ENCODE measurements at regions not wholly inside any gene's neighbourhood (a gene's known extent, or its start where the extent isn't known, plus 50 kb on each side); places are given as distances from the start of the nearest gene placed in this dataset.
"Not testable (repeated sequence)": the region's sequence is repeated elsewhere in the genome, so short reads cannot be mapped to it uniquely, and the experiment has no call there.

DNA sequence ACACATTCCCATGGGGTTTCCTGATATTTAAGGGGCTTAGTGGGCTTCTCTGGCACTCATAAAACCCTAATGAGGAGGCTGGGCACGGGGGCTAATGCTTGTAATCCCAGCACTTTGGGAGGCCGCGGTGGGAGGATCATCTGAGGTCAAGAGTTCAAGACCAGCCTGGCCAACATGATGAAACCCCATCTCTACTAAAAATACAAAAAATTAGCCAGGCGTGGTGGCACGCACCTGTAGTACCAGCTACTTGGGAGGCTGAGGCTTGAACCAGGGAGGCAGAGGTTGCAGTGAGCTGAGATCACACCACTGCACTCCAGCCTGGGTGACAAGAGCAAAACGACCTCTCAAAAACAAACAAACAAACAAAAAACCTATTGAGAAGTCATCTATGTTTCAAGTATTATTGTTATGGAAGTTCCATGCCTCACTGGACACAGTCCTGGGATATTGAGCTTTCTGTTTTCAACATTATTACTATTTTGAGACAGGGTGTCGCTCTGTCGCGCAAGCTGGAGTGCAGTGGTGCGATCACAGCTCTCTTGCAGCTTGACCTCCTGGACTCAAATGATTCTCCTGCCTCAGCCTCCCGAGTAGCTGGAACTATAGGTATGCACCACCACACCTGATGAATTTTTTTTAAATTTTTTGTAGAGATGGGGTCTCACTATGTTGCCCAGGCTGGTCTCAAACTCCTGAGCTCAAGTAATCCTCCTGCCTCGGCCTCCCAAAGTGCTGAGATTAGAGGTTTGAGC is 297.9 kb downstream of the GOLGA6L6 start:
- TF ChIP-seq YY1 (IDR thresholded peaks at IDR 0.05; ENCODE audit: insufficient read depth, insufficient read length); ZNF274 (IDR thresholded peaks at IDR 0.05; ENCODE audit: low read depth, low read length); SUZ12 (IDR thresholded peaks at IDR 0.05; ENCODE audit: extremely low read depth, insufficient read depth, insufficient read length): not testable (repeated sequence)
